Suprapubic skin (tissue), 3 donors: ENCODE measurements at regions not wholly inside any gene's neighbourhood (a gene's known extent, or its start where the extent isn't known, plus 50 kb on each side); places are given as distances from the start of the nearest gene placed in this dataset.

ENCODE experiments used
- EP300 ChIP-seq: sonication (generic); formaldehyde crosslinking; IDR thresholded peaks from one replicate; pipeline ENCODE4 v1.6.1; 2017; ENCODE audit warnings: antibody characterized with exemption
- POLR2A ChIP-seq, 2 donors: fragments of 450-650 bp; IDR thresholded peaks; one replicate each; pipeline ENCODE4 v1.6.1; 2017; ENCODE audit warnings: antibody characterized with exemption in 2 of 2, mild to moderate bottlenecking in 2 of 2, moderate library complexity in 2 of 2
- TF ChIP-seq, protein P1 (sequence below), 2 donors: fragments of 200-600 bp in 1 of 2; fragments of 450-650 bp in 1 of 2; sonication (generic) in 1 of 2; IDR thresholded peaks; one replicate each; pipeline ENCODE4 v1.5.1; 2016 to 2019; ENCODE audit warnings: antibody characterized with exemption in 2 of 2, mild to moderate bottlenecking in 1 of 2, moderate library complexity in 1 of 2

DNA sequence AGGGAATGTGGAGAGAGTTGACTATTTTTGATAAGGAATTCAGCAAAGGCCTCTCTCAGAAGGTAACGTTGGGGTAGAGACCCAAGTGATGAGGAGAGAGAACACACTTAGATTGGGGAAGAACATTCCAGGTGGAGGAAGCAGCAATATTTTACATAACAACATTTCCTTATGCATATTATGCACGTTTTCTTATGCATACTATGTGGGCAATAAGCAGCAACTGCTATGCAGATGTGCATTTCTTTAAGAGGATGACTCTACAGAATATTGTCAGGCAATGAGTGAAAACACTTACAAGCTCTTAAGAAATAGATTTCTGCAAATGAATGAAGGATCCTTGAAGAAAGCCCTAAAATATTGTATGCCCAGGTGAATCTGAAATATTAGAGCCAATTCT, 91.1 kb downstream of the TMEM47 start:
- TF ChIP-seq, protein P1, sequence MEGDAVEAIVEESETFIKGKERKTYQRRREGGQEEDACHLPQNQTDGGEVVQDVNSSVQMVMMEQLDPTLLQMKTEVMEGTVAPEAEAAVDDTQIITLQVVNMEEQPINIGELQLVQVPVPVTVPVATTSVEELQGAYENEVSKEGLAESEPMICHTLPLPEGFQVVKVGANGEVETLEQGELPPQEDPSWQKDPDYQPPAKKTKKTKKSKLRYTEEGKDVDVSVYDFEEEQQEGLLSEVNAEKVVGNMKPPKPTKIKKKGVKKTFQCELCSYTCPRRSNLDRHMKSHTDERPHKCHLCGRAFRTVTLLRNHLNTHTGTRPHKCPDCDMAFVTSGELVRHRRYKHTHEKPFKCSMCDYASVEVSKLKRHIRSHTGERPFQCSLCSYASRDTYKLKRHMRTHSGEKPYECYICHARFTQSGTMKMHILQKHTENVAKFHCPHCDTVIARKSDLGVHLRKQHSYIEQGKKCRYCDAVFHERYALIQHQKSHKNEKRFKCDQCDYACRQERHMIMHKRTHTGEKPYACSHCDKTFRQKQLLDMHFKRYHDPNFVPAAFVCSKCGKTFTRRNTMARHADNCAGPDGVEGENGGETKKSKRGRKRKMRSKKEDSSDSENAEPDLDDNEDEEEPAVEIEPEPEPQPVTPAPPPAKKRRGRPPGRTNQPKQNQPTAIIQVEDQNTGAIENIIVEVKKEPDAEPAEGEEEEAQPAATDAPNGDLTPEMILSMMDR (IDR thresholded peaks at IDR 0.05) = no peak
- TF ChIP-seq EP300 (no peak), POLR2A (IDR thresholded peaks at IDR 0.05) (no peak)
